Thymus (tissue), 11 donors: ENCODE measurements at regions not wholly inside any gene's neighbourhood (a gene's known extent, or its start where the extent isn't known, plus 50 kb on each side); places are given as distances from the start of the nearest gene placed in this dataset.
"Not testable (repeated sequence)": the region's sequence is repeated elsewhere in the genome, so short reads cannot be mapped to it uniquely, and the experiment has no call there.

Experiments used
- DNase-seq, 9 donors: peaks; one replicate each; pipeline ENCODE4 v3.0.0-alpha.2; 2013; ENCODE audit warnings: low spot score in 9 of 9, low read depth in 6 of 9, missing footprints in 1 of 9
- H3K27ac ChIP-seq, 2 donors: one replicate each; pipeline ENCODE4 v1.5.1; 2013; ENCODE audit warnings: control low read depth in 1 of 2, low read depth in 1 of 2, low read length in 1 of 2, mild to moderate bottlenecking in 1 of 2, moderate library complexity in 1 of 2
- H3K27me3 ChIP-seq, 2 donors: one replicate each; pipeline ENCODE4 v1.5.1; 2013; ENCODE audit warnings: low read length in 1 of 2; ENCODE audit not compliant: control insufficient read depth in 2 of 2, insufficient read depth in 1 of 2
- H3K36me3 ChIP-seq, 2 donors: one replicate each; pipeline ENCODE4 v1.5.1; 2013; ENCODE audit warnings: low read length in 1 of 2, mild to moderate bottlenecking in 1 of 2, moderate library complexity in 1 of 2; ENCODE audit not compliant: control insufficient read depth in 2 of 2, insufficient read depth in 2 of 2
- H3K4me1 ChIP-seq, 2 donors: one replicate each; pipeline ENCODE4 v1.5.1; 2013; ENCODE audit warnings: low read length in 2 of 2; ENCODE audit not compliant: control insufficient read depth in 2 of 2, insufficient read depth in 2 of 2
- H3K4me3 ChIP-seq, 2 donors: one replicate each; pipeline ENCODE4 v1.5.1; 2013; ENCODE audit warnings: low read length in 2 of 2, control low read depth in 1 of 2, mild to moderate bottlenecking in 1 of 2
- H3K9me3 ChIP-seq, 2 donors: one replicate each; pipeline ENCODE4 v1.5.1; 2013; ENCODE audit warnings: low read length in 1 of 2, mild to moderate bottlenecking in 1 of 2; ENCODE audit not compliant: control insufficient read depth in 2 of 2, insufficient read depth in 1 of 2
- WGBS: extraction: QIAGEN DNeasy Blood & Tissue Kit; methylation state at CpG from one replicate; pipeline ENCODE4 v1.1.7; 2013; 5-methylcytosine and 5-hydroxymethylcytosine counted together
- donor health status: healthy.

DNA sequence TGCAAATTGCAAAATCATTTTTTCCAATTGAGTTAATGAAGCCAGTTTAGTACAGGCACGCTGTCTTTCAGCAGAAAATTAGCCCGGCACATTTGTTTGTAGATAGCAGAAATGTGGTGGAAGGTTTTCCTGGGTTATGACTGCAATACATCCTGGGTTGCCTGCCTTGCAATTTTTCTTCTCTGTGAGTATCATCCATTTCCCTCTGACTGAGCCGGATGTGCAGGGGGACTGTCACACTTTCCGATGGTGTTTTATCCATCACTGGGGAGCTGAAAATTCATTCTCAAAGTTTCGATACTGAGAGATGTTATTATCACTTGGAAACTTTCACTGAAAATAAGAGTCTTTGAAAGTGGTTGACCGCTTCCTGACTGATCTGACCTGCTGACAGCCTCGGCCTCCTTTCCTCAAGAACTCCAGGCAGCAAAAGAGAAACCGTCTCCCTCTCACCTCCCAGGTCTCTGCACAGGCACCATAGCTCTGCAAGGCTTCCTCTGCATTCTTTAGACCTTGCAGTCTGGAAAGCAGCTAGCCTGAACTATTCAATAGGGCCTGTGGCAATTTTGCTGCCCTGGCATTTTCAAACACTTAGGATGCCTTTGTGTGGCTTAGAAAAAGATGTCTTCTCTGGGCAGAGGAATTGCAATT, 320.8 kb upstream of the NRP1 start:
- 77% methylated on average over 8 of the region's 8 CpGs for WGBS
- H3K9me3 ChIP-seq: no peaks in the 10 kb centered on the region

DNA sequence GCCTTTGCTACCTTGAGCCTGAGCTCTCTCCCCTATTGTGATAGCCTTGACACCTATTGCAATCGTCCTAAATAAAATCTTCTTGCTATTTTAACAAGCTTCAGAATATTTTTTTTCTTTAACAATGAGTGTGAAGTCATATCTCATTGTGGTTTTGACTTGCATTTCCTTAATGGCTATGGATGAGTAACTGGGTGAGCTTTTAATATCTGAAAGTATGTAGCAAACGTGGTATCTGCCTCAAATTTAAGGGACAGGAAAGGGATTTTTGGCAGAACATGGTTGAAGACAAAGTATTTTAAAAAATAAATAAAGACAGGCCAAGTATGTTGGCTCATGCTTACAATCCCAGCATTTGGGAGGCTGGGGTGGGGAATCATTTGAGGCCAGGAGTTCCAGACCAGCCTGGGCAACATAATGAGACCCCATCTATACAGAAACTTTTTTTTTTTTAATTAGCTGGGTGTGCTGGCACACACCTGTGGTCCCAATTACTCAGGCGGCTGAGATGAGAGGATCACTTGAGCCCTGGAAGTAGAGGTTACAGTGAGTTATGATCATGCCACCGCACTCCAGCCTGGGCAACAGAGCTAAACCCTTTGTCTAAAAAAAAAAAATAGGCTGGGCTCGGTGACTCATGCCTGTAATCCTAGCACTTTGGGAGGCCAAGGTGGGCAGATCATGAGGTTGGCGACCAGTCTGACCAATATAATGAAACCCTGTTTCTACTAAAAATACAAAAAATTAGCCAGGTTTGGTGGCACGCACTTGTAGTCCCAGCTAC, 319.3 kb upstream of the NRP1 start:
- Histone ChIP-seq H3K4me3 (no peak overlapping the region), H3K27ac (no peak overlapping the region), H3K36me3 (no peaks in the 10 kb centered on the region), H3K27me3 (no peaks in the 10 kb centered on the region), H3K9me3 (no peaks in the 10 kb centered on the region), H3K4me1 (no peaks in the 10 kb centered on the region)
- DNase-seq: no peak
- 70% methylated on average over 7 of the region's 7 CpGs for WGBS

More for the DNA sequence above, 320.8 kb upstream of the NRP1 start:
- no peaks in the 10 kb centered on the region for H3K27me3 ChIP-seq
- H3K4me3 ChIP-seq: no peak overlapping the region
- no peak overlapping the region for H3K27ac ChIP-seq
- no peaks in the 10 kb centered on the region for H3K36me3 ChIP-seq
- no peaks in the 10 kb centered on the region for H3K4me1 ChIP-seq
- no peak for DNase-seq

DNA sequence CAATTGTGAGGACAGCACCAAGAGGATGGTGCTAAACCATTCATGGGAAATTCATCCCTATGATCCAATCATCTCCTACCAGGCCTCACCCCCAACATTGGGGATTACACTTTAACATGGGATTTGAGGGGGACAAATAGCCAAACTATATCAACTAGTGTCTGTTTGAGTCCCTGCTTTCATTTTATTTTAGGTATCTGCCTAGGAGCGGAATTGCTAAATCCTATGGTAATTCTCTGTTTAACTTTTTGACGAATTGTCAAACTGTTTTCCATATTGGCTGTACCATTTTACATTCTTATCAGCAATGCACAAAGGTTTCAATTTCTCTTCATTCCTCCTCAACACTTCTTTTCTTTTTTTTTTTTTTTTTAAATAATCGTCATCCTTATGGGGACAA, 318.4 kb upstream of the NRP1 start:
- H3K36me3 ChIP-seq: no peaks in the 10 kb centered on the region
- DNase-seq: no peak
- H3K4me3 ChIP-seq: no peak overlapping the region
- H3K27ac ChIP-seq: no peak overlapping the region
- WGBS: 97% methylated on average over 3 of the region's 3 CpGs
- no peaks in the 10 kb centered on the region for H3K27me3 ChIP-seq
- no peaks in the 10 kb centered on the region for H3K9me3 ChIP-seq
- H3K4me1 ChIP-seq: no peaks in the 10 kb centered on the region

DNA sequence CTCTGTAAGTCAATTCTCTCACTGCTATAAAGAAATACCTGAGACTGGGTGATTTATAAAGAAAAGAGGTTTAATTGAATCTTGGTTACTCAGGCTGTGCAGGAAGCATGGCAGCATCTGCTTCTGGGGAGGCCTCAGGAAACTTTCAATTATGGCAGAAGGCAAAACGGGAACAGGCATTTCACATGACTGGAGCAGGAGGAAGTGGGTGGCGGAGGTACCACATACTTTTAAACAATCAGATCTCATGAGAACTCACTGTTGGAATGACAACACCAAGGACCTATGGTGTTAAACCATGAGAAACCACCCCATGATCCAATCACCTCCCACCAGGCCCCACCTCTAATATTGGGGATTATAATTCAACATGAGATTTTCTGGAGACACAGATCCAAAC, 315.7 kb upstream of the NRP1 start:
- not testable (repeated sequence) for H3K4me3 ChIP-seq, H3K27me3 ChIP-seq, DNase-seq, H3K27ac ChIP-seq, H3K36me3 ChIP-seq, H3K4me1 ChIP-seq, H3K9me3 ChIP-seq
- 62% methylated on average over 2 of the region's 2 CpGs for WGBS

DNA sequence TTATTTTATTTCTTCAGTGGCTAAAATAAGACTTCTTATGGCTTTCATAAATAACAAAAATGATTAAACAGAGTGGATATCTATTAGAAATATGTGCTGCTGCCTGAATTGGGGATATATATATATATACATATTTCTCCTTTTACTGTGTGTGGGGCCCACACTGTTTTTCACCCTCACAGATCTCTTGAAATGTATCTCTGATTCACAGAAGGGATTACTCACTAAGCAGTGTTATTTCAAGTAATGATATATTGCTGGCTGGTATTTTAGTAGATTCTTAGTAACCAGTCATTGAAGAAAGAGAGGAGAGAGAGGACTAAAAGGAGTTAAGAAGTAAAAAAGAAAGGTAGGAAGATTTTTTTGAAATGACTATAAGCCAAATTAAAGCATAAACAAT, 308.6 kb upstream of the NRP1 start:
- no peaks in the 10 kb centered on the region for H3K27me3 ChIP-seq
- no peaks in the 10 kb centered on the region for H3K36me3 ChIP-seq
- H3K4me3 ChIP-seq: no peak overlapping the region
- DNase-seq: no peak
- H3K9me3 ChIP-seq: no peaks in the 10 kb centered on the region
- no peak overlapping the region for H3K27ac ChIP-seq
- H3K4me1 ChIP-seq: no peaks in the 10 kb centered on the region

DNA sequence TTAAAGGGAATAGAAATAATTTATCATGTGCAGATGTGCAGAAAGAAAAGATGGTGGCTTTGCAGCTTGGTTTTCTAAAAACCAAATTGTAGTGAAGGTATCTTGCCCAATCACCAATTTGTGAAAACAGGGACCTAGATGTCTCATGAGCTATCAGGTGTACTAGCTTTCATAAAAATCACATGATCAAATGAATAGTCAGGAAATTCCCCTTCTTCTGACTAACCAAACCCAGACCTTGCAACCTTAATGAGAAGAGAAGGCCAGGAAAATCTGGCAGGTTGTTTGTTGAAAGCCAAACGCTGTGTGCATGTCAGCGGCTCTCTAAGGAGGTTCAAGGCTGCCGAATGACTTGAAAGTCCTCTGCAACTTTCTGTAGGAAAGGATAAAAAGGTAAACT, 304.4 kb upstream of the NRP1 start:
- no peak overlapping the region for H3K27ac ChIP-seq
- 97% methylated on average over 3 of the region's 3 CpGs for WGBS
- H3K9me3 ChIP-seq: no peaks in the 10 kb centered on the region
- no peaks in the 10 kb centered on the region for H3K27me3 ChIP-seq
- H3K4me3 ChIP-seq: no peak overlapping the region
- H3K4me1 ChIP-seq: no peaks in the 10 kb centered on the region
- no peak for DNase-seq
- no peaks in the 10 kb centered on the region for H3K36me3 ChIP-seq

DNA sequence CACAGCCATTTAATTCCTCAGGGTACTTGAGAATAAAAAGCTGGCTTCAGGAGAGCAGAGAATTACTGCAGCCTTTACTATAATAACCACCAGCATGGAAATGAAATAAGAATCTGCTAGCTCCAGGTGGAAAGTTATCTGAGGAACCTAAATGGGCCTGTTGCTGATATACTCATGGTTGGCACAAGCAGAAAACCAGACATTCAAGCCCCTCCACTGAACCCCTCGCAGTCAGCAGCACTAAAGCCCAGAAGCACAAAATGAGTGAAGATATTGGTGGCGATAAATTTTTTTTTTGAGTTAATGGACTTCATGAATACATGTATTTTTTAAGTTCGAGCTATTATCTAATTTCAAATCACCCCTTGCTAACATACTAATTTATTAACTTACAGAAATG, 303.9 kb upstream of the NRP1 start:
- no peaks in the 10 kb centered on the region for H3K9me3 ChIP-seq
- no peak for DNase-seq
- H3K4me3 ChIP-seq: no peak overlapping the region
- H3K36me3 ChIP-seq: no peaks in the 10 kb centered on the region
- WGBS: 95% methylated on average over 3 of the region's 3 CpGs
- H3K27me3 ChIP-seq: no peaks in the 10 kb centered on the region
- H3K27ac ChIP-seq: no peak overlapping the region
- no peaks in the 10 kb centered on the region for H3K4me1 ChIP-seq

DNA sequence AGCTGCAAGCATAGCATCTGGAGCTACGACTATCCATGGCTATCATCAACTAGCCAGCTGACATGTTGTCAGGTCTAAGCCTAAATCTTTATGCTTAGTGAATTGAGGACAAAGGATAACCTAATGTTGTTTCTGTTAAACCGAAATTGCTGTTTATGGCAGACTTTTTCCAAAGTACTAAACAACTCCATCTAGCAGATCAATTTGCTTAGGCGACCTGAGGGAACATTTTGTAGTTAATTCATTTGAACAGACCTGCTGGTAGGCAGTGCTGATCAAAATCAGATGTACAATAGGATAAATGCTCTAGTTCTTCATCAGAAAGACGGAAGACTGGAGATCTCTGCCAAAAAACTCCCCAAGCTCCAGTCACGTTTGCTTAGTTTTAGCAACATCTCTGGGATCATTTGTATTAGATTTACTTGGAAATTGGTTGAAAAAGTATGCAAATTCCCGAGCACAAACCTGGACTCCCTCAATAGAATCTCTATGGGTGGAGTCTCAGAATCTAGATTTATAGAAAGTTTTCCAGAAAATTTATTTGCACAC, 301.6 kb upstream of the NRP1 start:
- Histone ChIP-seq H3K9me3 (no peaks in the 10 kb centered on the region), H3K27ac (no peak overlapping the region), H3K4me1 (no peaks in the 10 kb centered on the region), H3K4me3 (no peak overlapping the region), H3K36me3 (no peaks in the 10 kb centered on the region), H3K27me3 (no peaks in the 10 kb centered on the region)
- WGBS: 93% methylated on average over 6 of the region's 6 CpGs
- DNase-seq: no peak

DNA sequence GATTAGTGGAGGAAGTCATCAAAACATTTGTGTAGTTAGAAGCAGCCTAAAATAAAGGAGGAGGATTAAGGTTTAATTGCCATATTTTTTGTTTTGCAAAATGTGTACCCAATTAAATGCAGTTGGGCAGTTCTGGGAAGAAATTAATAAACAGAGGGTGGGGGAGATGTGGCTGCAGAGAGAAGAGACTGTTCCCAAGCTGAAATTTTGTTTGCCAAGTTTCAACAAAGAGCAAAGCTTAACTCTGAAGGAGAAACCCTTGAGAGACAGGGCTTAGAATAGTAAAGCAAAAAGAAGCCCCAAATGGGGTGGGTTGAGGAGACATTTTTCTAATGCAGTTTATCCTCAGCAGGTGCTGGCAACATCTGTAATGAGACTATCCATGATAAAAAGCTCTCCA, 298.0 kb upstream of the NRP1 start:
- DNase-seq: no peak
- Histone ChIP-seq H3K27ac (no peak overlapping the region), H3K4me3 (no peak overlapping the region), H3K4me1 (no peaks in the 10 kb centered on the region), H3K27me3 (no peaks in the 10 kb centered on the region), H3K36me3 (no peaks in the 10 kb centered on the region), H3K9me3 (no peaks in the 10 kb centered on the region)
